K562 (cell line): ENCODE measurements at regions not wholly inside any gene's neighbourhood (a gene's known extent, or its start where the extent isn't known, plus 50 kb on each side); places are given as distances from the start of the nearest gene placed in this dataset.
A peak's percentile ranks its signal among the peaks of the same experiment; 100 is the strongest.

ENCODE experiments used
- ATAC-seq: fragments of 200-7000 bp; cut with Tn5 transposase; 3 replicates; pipeline ENCODE4 v1.9.1; 2020; ENCODE audit warnings: moderate library complexity
- BruUV-seq: library from RNA; stranded (reverse); fragments of 400-500 nt; replicated peaks from 2 replicates; lab custom pipeline; 2021; lab: Mats Ljungman, UMichigan
- CTCF ChIA-PET: fragments of 300-600 bp; formaldehyde crosslinking; extraction: SDS; loops from one replicate; lab custom pipeline; 2021; ENCODE audit warnings: low intra/inter-chr PET ratio; lab: Yijun Ruan, JAX
- POLR2A ChIA-PET: fragments of 300-600, 350-650 bp; sonication (Branson Sonifier 250); formaldehyde crosslinking; extraction: SDS; loops from one replicate; lab custom pipeline; 2021; ENCODE audit warnings: antibody characterized with exemption, inconsistent platforms; lab: Yijun Ruan, JAX
- DNase-seq, 4 experiments: peaks; one replicate each; pipeline versions ENCODE4 v3.0.0 to v3.0.0-alpha.2; 2011 to 2018; ENCODE audit warnings: low spot score in 3 of 4, mixed read lengths in 3 of 4; ENCODE audit errors: extremely low read depth in 1 of 4
- FAIRE-seq: peaks from 2 replicates; lab custom pipeline; 2011; peaks lifted over from hg19 to GRCh38; lab: Jason Lieb, UNC
- H2AFZ ChIP-seq: 2 replicates; pipeline ENCODE4 v1.6.0; 2011; ENCODE audit warnings: low read depth, low read length, control low read depth, inconsistent platforms
- H3K27ac ChIP-seq: fragments of 200-600 bp; 3 replicates; pipeline ENCODE4 v1.8.0; 2011; ENCODE audit warnings: low read depth, mild to moderate bottlenecking, control low read depth, inconsistent platforms, low read length, moderate library complexity, mixed read lengths; ENCODE audit errors: extremely low read depth
- H3K27me3 ChIP-seq, 2 experiments: fragments of 300-600 bp in 1 of 2; 2 replicates in 1 of 2; 3 replicates in 1 of 2; pipeline versions ENCODE4 v1.6.0 to v1.8.0; 2011; ENCODE audit warnings: inconsistent platforms in 2 of 2, low read length in 2 of 2, mild to moderate bottlenecking in 1 of 2, mixed read lengths in 1 of 2, moderate library complexity in 1 of 2; ENCODE audit not compliant: control insufficient read depth in 2 of 2, insufficient read depth in 2 of 2
- H3K36me3 ChIP-seq: fragments of 300-600 bp; 3 replicates; pipeline ENCODE4 v1.8.0; 2011; ENCODE audit warnings: mild to moderate bottlenecking, low read length, inconsistent platforms; ENCODE audit not compliant: control insufficient read depth, insufficient read depth
- H3K4me1 ChIP-seq, 2 experiments: fragments of 200-600 bp in 1 of 2; replicated peaks in 1 of 2; 2 replicates in 1 of 2; 3 replicates in 1 of 2; pipeline versions ENCODE4 v1.5.1 to v1.8.0; 2011; ENCODE audit warnings: inconsistent platforms in 2 of 2, low read length in 2 of 2, mild to moderate bottlenecking in 1 of 2, mixed read lengths in 1 of 2, moderate library complexity in 1 of 2; ENCODE audit not compliant: control insufficient read depth in 2 of 2, insufficient read depth in 2 of 2
- H3K4me2 ChIP-seq: 2 replicates; pipeline ENCODE4 v1.6.1; 2011; ENCODE audit warnings: low read length, control low read depth, inconsistent platforms, mixed read lengths; ENCODE audit not compliant: insufficient read depth
- H3K4me3 ChIP-seq: fragments of 200-600 bp; sonication (generic), shearing (Covaris generic); 2 replicates; pipeline ENCODE4 v1.5.1; 2016; ENCODE audit warnings: control low read depth, inconsistent platforms
- H3K79me2 ChIP-seq: fragments of 200-600 bp; 3 replicates; pipeline ENCODE4 v1.8.0; 2011; ENCODE audit warnings: low read length, inconsistent platforms; ENCODE audit not compliant: control insufficient read depth, insufficient read depth
- H3K9ac ChIP-seq, 2 experiments: 2 replicates each; pipeline versions ENCODE4 v1.6.0 to v1.6.1; 2011; ENCODE audit warnings: low read depth in 2 of 2, low read length in 2 of 2, control low read depth in 1 of 2, inconsistent platforms in 1 of 2, mild to moderate bottlenecking in 1 of 2, mixed read lengths in 1 of 2; ENCODE audit not compliant: insufficient read depth in 1 of 2
- H3K9me1 ChIP-seq: one replicate; pipeline ENCODE4 v1.6.0; 2011; ENCODE audit warnings: inconsistent platforms, mild to moderate bottlenecking, low read length, moderate library complexity; ENCODE audit not compliant: control insufficient read depth, insufficient read depth
- H3K9me3 ChIP-seq: replicated peaks from 2 replicates; pipeline ENCODE4 v1.5.1; 2011; ENCODE audit warnings: low read depth, low read length, inconsistent platforms; ENCODE audit not compliant: control insufficient read depth, insufficient read depth
- H4K20me1 ChIP-seq: replicated peaks from 2 replicates; pipeline ENCODE4 v1.6.1; 2011; ENCODE audit warnings: low read length, inconsistent platforms, mixed read lengths; ENCODE audit not compliant: control insufficient read depth, insufficient read depth
- ATF1 ChIP-seq, 2 experiments: fragments of 450-650 bp in 1 of 2; IDR thresholded peaks; 2 replicates each; pipeline ENCODE4 v1.6.1; 2016; ENCODE audit warnings: missing compliant biosample characterization in 1 of 2, missing genetic modification characterization in 1 of 2
- CEBPG ChIP-seq, 3 experiments: fragments of 200-800 bp in 1 of 3; sonication (Bioruptor generic) in 1 of 3; sonication (generic) in 1 of 3; formaldehyde crosslinking in 1 of 3; IDR thresholded peaks in 2 of 3; conservative IDR thresholded peaks in 1 of 3; 2 replicates each; pipeline versions ENCODE4 v1.6.1 to v1.8.0; 2016 to 2022; ENCODE audit warnings: missing compliant biosample characterization in 2 of 3, missing genetic modification characterization in 2 of 3, mild to moderate bottlenecking in 1 of 3, missing genetic modification reagents in 1 of 3
- EP400 ChIP-seq: fragments of 450-650 bp; IDR thresholded peaks from 2 replicates; pipeline ENCODE4 v1.6.1; 2017; ENCODE audit warnings: antibody characterized with exemption, mild to moderate bottlenecking, moderate library complexity
- FOXA3 ChIP-seq, 2 experiments: fragments of 450-650 bp in 1 of 2; sonication (generic) in 1 of 2; formaldehyde crosslinking; IDR thresholded peaks in 1 of 2; conservative IDR thresholded peaks in 1 of 2; 2 replicates each; pipeline versions ENCODE4 v1.4.0 to v1.8.0; 2020 to 2022; ENCODE audit warnings: mild to moderate bottlenecking in 2 of 2, missing genetic modification reagents in 1 of 2
- FOXO4 ChIP-seq: fragments of 450-650 bp; formaldehyde crosslinking; IDR thresholded peaks from 2 replicates; pipeline ENCODE4 v1.4.0; 2020; ENCODE audit warnings: mild to moderate bottlenecking, moderate library complexity
- GTF2E2 ChIP-seq: fragments of 200-800 bp; sonication (Bioruptor generic); IDR thresholded peaks from 2 replicates; pipeline ENCODE4 v1.6.1; 2016; ENCODE audit warnings: missing genetic modification characterization, missing compliant biosample characterization
- OTX1 ChIP-seq: fragments of 450-650 bp; formaldehyde crosslinking; IDR thresholded peaks from 2 replicates; pipeline ENCODE4 v1.4.0; 2022; ENCODE audit warnings: mild to moderate bottlenecking
- POLR2H ChIP-seq: IDR thresholded peaks from 2 replicates; pipeline ENCODE4 v1.6.1; 2016; ENCODE audit warnings: missing genetic modification characterization, low read depth, mild to moderate bottlenecking, control low read depth, missing compliant biosample characterization, moderate library complexity
- RAD21 ChIP-seq, 2 experiments: fragments of 250-450 bp in 1 of 2; fragments of 450-650 bp in 1 of 2; sonication (Bioruptor Pico) in 1 of 2; formaldehyde crosslinking in 1 of 2; IDR thresholded peaks in 1 of 2; conservative IDR thresholded peaks in 1 of 2; 2 replicates each; pipeline versions ENCODE4 v1.4.0 to v1.8.0; 2020 to 2022; ENCODE audit warnings: mild to moderate bottlenecking in 2 of 2, moderate library complexity in 1 of 2
- ZNF232 ChIP-seq: sonication (generic); formaldehyde crosslinking; IDR thresholded peaks from 2 replicates; pipeline ENCODE4 v1.8.0; 2022; ENCODE audit warnings: mild to moderate bottlenecking, missing genetic modification reagents
- ZNF507 ChIP-seq: conservative IDR thresholded peaks from 2 replicates; pipeline ENCODE4 v1.6.1; 2017; ENCODE audit warnings: missing genetic modification characterization, missing compliant biosample characterization
- ZNF518B ChIP-seq: fragments of 250-450 bp; sonication (Bioruptor Pico); IDR thresholded peaks from 2 replicates; pipeline ENCODE4 v1.5.0; 2021; ENCODE audit warnings: mild to moderate bottlenecking, moderate library complexity
- ZNF707 ChIP-seq: fragments of 250-450 bp; sonication (Bioruptor Pico); conservative IDR thresholded peaks from 2 replicates; pipeline ENCODE4 v1.8.0; 2022; ENCODE audit warnings: inconsistent platforms, mild to moderate bottlenecking, moderate library complexity
- WGBS: fragments of 100-300 bp; shearing (Covaris generic); methylation state at CpG from one replicate; pipeline ENCODE4 v1.1.6; 2016; ENCODE audit warnings: low coverage, mixed read lengths; ENCODE audit not compliant: insufficient coverage; ENCODE audit errors: missing lambda C conversion rate; 5-methylcytosine and 5-hydroxymethylcytosine counted together
- in situ Hi-C: fragments of 300-500 bp; cut with MboI; formaldehyde crosslinking; loops from 4 replicates; pipeline ENCODE4 v1.15.0; 2018; ENCODE audit warnings: inconsistent platforms, mixed read lengths
- intact Hi-C: fragments of 100-400 bp; cut with micrococcal nuclease; formaldehyde crosslinking; loops from 2 replicates; pipeline ENCODE4 v1.14.2; 2022

GRCh38 chr12:89237763-89238162 is 114.5 kb downstream of the DUSP6 start (continued):
- no peak for TF ChIP-seq ZNF232 (CRISPR knock-in tag)
- 0 out of 2 replicates have a peak, but pooled peaks have one; percentile 38 for TF ChIP-seq GTF2E2 (tag)
- TF ChIP-seq ZNF707 (CRISPR knock-in tag), result no peak
- TF ChIP-seq POLR2H (tag), result peak; percentile 42; the same call in 1 of the 2 replicates
- TF ChIP-seq EP400, result no peak
- TF ChIP-seq RAD21 (CRISPR knock-in tag; conservative IDR thresholded peaks at IDR 0.05 in 1 of 2, IDR thresholded peaks at IDR 0.05 in 1 of 2), result peak; percentile 1 to 27; a peak in 2 of 4 replicates

- Histone ChIP-seq H3K4me2 (no peak overlapping the region), H3K9ac (no peak overlapping the region), H3K4me3 (no peak overlapping the region), H3K27me3 (no peaks in the 10 kb centered on the region), H3K9me3 (no peaks in the 10 kb centered on the region), H3K36me3 (no peaks in the 10 kb centered on the region), H3K27ac (no peak overlapping the region), H2AFZ (no peak overlapping the region), H3K79me2 (no peaks in the 10 kb centered on the region), H4K20me1 (no peaks in the 10 kb centered on the region), H3K9me1 (no peaks in the 10 kb centered on the region), H3K4me1 (no peaks in the 10 kb centered on the region; a peak in 2 of 5 replicates)
- DNase-seq (no peak), ATAC-seq (no peak), FAIRE-seq (no peak)
- WGBS, result 2% methylated on average over 3 of the region's 3 CpGs
- ChIA-PET POLR2A (no interaction called here), CTCF (no interaction called here)
- intact Hi-C loops, result no loop called here
- in situ Hi-C loops, result no loop called here
- no TSS peak for BruUV-seq
- TF ChIP-seq ATF1 (CRISPR knock-in tag; IDR thresholded peaks at IDR 0.05) (no peak), ATF1 (tag; IDR thresholded peaks at IDR 0.05) (no peak), OTX1 (CRISPR knock-in tag) (0 out of 2 replicates have a peak, but pooled peaks have one; percentile 45), ZNF507 (tag) (no peak), FOXO4 (CRISPR knock-in tag) (0 out of 2 replicates have a peak, but pooled peaks have one; percentile 20), FOXA3 (CRISPR knock-in tag; conservative IDR thresholded peaks at IDR 0.05 in 1 of 2, IDR thresholded peaks at IDR 0.05 in 1 of 2) (peak in 1 of 2 experiments; percentile 76; a peak in 2 of 4 replicates), CEBPG (CRISPR knock-in tag; IDR thresholded peaks at IDR 0.05) (no peak), CEBPG (tag; conservative IDR thresholded peaks at IDR 0.05 in 1 of 2, IDR thresholded peaks at IDR 0.05 in 1 of 2) (peak in 1 of 2 experiments; percentile 84; a peak in 2 of 4 replicates), ZNF518B (CRISPR knock-in tag) (no peak)
These were observed 115.4 kb downstream of the DUSP6 start for GRCh38 chr12:89236748-89237383.
